RWPE1 (cell line): ENCODE measurements at regions not wholly inside any gene's neighbourhood (a gene's known extent, or its start where the extent isn't known, plus 50 kb on each side); places are given as distances from the start of the nearest gene placed in this dataset.

ENCODE experiments used
- CTCF ChIA-PET: fragments of 350-600 bp; sonication (Branson Sonifier 250); formaldehyde crosslinking; extraction: SDS; loops from one replicate; lab custom pipeline; 2021; lab: Yijun Ruan, JAX
- POLR2A ChIA-PET: fragments of 400-600 bp; formaldehyde crosslinking; extraction: SDS; loops from one replicate; lab custom pipeline; 2020; ENCODE audit warnings: antibody characterized with exemption; ENCODE audit not compliant: low non-redundant PET; lab: Yijun Ruan, JAX
- DNase-seq: peaks from one replicate; pipeline ENCODE4 v3.0.0; 2012; ENCODE audit warnings: low spot score
- H3K27ac ChIP-seq: fragments of 450-650 bp; 2 replicates; pipeline ENCODE4 v1.5.1; 2017
- CTCF ChIP-seq: fragments of 450-650 bp; conservative IDR thresholded peaks from 2 replicates; pipeline ENCODE4 v1.5.1; 2017; ENCODE audit warnings: low read depth, mild to moderate bottlenecking

GRCh38 chr7:153370092-153370491 lies 610.5 kb downstream of the ACTR3B start:
- ChIA-PET POLR2A (no interaction called here), CTCF (no interaction called here)
- H3K27ac ChIP-seq: no peak overlapping the region
- no peak for TF ChIP-seq CTCF
- DNase-seq: no peak

GRCh38 chr7:153380636-153381035 lies 621.1 kb downstream of the ACTR3B start:
- no peak for DNase-seq
- H3K27ac ChIP-seq: no peak overlapping the region
- no peak for TF ChIP-seq CTCF
- CTCF ChIA-PET: no interaction called here
- POLR2A ChIA-PET: no interaction called here

GRCh38 chr7:153381275-153382040 lies 621.9 kb downstream of the ACTR3B start:
- H3K27ac ChIP-seq: no peak overlapping the region
- POLR2A ChIA-PET: no interaction called here
- no peak for TF ChIP-seq CTCF
- DNase-seq: no peak
- CTCF ChIA-PET: no interaction called here

GRCh38 chr7:153382641-153383101 lies 623.1 kb downstream of the ACTR3B start:
- no peak overlapping the region for H3K27ac ChIP-seq
- no peak for DNase-seq
- no peak for TF ChIP-seq CTCF
- CTCF ChIA-PET: interaction anchor here (0.7 kb wide), 1 partner anchor 274 kb away, joined by 3 read pairs; no protein-coding TSS in a partner anchor
- POLR2A ChIA-PET: no interaction called here

GRCh38 chr7:153383781-153384180 lies 624.2 kb downstream of the ACTR3B start:
- no peak for DNase-seq
- CTCF ChIA-PET: no interaction called here
- POLR2A ChIA-PET: no interaction called here
- TF ChIP-seq CTCF: no peak
- H3K27ac ChIP-seq: no peak overlapping the region

- no peak for DNase-seq
- TF ChIP-seq CTCF: no peak
- CTCF ChIA-PET: no interaction called here
- POLR2A ChIA-PET: no interaction called here
- no peak overlapping the region for H3K27ac ChIP-seq
Observed at GRCh38 chr7:153385502-153385901, 626.0 kb downstream of the ACTR3B start.
